ENCODE measurements at regions not wholly inside any gene's neighbourhood (a gene's known extent, or its start where the extent isn't known, plus 50 kb on each side); places are given as distances from the start of the nearest gene placed in this dataset.

DNA sequence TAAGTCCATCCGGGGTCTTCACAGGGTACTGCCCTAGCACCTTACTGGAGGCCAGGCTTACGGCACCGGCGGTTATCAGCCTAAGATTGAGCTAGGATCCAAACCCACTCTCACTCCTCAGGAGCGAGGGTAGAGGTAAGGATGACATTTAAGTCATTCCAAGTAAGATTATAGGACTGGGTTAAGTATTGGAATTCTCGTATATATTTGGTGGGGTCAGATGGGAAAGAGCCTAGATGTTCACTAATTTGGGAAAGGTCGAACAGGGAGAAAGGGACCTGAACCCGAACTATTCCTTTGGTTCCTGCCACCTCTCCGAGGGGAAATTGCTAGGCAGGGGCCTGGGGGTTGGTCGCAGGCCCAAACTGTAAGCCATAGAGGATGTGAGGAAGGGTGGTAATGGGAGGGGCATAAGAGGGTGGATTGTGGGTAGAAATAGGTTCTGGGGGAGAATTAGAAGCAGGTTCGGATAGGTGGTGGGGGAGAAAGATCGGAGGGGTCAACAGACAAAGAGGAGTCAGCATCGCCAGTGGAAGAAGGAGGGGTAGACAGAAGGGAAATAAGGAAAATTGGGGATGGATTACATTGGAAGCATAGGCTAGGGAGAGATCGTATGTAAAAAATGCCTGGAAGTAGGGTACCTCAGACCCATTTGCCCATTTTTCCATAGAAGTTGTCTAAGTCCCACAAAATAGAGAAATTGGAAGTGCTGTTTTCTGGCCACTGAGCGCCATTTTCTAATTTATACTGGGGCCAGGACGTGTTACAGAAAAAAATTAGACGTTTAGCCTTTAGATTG, 747.1 kb upstream of the ADGRB3 start:
- H3K4me3 Mint-ChIP-seq: no peak overlapping the region
- H3K4me1 Mint-ChIP-seq: no peaks in the 10 kb centered on the region
- TF ChIP-seq, protein P1, sequence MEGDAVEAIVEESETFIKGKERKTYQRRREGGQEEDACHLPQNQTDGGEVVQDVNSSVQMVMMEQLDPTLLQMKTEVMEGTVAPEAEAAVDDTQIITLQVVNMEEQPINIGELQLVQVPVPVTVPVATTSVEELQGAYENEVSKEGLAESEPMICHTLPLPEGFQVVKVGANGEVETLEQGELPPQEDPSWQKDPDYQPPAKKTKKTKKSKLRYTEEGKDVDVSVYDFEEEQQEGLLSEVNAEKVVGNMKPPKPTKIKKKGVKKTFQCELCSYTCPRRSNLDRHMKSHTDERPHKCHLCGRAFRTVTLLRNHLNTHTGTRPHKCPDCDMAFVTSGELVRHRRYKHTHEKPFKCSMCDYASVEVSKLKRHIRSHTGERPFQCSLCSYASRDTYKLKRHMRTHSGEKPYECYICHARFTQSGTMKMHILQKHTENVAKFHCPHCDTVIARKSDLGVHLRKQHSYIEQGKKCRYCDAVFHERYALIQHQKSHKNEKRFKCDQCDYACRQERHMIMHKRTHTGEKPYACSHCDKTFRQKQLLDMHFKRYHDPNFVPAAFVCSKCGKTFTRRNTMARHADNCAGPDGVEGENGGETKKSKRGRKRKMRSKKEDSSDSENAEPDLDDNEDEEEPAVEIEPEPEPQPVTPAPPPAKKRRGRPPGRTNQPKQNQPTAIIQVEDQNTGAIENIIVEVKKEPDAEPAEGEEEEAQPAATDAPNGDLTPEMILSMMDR (IDR thresholded peaks at IDR 0.05; ENCODE audit: unreplicated experiment in 3 of 3): no peak
- H3K36me3 Mint-ChIP-seq (ENCODE audit: low read depth): no peaks in the 10 kb centered on the region
- H3K27ac Mint-ChIP-seq: no peak overlapping the region
- H3K9me3 Mint-ChIP-seq: peaks cover 3% of the 10 kb centered on the region
- H3K27me3 Mint-ChIP-seq (ENCODE audit: low read depth): no peaks in the 10 kb centered on the region

DNA sequence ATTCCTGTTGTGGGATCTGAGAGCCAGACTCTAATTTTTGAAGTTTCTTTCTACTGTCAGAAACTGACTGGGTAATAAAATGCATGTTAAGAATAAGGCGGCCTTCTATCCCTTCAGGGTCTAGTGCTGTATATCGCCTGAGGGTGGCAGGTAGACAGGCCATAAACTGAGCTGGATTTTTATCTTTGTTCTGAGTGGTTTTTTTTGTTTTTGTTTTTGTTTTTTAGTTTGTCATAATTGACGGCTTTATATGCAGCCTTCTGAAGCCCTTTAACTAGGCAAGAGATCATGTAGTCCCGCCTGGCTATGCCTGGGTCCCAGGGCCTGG, 747.7 kb upstream of the ADGRB3 start:
- Mint-ChIP-seq H3K4me1 (no peaks in the 10 kb centered on the region), H3K4me3 (no peak overlapping the region), H3K27me3 (ENCODE audit: low read depth) (no peaks in the 10 kb centered on the region), H3K9me3 (peaks cover 3% of the 10 kb centered on the region), H3K27ac (no peak overlapping the region), H3K36me3 (ENCODE audit: low read depth) (no peaks in the 10 kb centered on the region)
- TF ChIP-seq, protein P1 (IDR thresholded peaks at IDR 0.05; ENCODE audit: unreplicated experiment in 3 of 3): no peak

DNA sequence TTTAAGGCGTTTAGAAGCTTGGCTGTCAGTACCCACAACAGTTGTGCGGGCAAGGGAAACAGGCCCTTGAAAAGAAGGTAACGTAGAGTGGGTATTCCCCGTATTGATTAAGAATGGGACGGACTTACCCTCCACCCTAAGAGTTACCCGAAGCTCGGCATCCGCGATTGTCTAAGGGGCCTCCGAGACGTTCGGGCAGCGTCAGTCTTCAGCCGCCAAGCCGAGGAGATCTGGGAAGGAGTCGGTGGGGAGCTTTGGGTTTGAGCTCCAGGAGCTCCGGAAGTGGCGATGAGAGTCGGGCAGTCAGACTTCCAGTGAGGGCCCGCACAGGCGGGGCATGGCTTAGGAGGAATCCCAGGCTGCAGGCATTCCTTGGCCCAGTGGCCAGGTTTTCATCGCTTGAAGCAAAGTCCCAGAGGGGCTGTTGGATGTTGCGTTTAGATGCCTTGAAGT, 748.2 kb upstream of the ADGRB3 start:
- TF ChIP-seq, protein P1 (IDR thresholded peaks at IDR 0.05; ENCODE audit: unreplicated experiment in 3 of 3): no peak
- H3K9me3 Mint-ChIP-seq: peaks cover 3% of the 10 kb centered on the region
- H3K27me3 Mint-ChIP-seq (ENCODE audit: low read depth): no peaks in the 10 kb centered on the region
- H3K4me1 Mint-ChIP-seq: no peaks in the 10 kb centered on the region
- H3K27ac Mint-ChIP-seq: no peak overlapping the region
- no peaks in the 10 kb centered on the region for H3K36me3 Mint-ChIP-seq (ENCODE audit: low read depth)
- H3K4me3 Mint-ChIP-seq: no peak overlapping the region

DNA sequence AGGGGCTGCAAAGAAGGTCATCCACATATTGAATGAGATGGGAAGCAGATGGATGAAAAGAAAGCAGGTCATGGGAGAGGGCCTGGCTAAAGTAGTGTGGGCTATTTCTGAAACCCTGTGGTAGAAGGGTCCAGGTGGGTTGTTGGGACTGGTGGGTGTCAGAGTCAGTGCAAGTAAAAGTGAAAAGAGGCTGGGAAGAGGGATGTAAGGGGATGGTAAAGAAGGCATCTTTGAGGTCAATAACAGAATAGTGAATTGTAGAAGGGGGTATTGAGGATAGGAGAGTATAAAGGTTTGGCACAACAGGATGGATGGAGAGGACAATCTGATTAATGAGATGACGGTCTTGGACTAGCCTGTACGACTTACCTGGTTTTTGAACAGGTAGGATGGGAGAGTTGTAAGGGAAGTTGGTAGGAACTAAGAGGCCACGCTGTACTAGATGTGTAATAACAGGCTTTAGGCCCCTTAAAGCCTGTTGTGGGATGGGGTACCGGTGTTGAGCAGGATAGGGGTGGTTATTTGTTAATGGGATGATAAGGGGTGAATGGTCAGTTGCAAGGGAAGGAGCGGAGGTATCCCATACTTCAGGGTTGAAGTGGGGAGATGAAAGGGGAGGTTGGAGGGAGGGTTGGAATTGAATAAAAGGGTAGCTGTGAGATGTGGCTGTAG, 748.9 kb upstream of the ADGRB3 start:
- no peaks in the 10 kb centered on the region for H3K36me3 Mint-ChIP-seq (ENCODE audit: low read depth)
- peaks cover 3% of the 10 kb centered on the region for H3K9me3 Mint-ChIP-seq
- H3K4me3 Mint-ChIP-seq: no peak overlapping the region
- no peak overlapping the region for H3K27ac Mint-ChIP-seq
- TF ChIP-seq, protein P1 (IDR thresholded peaks at IDR 0.05; ENCODE audit: unreplicated experiment in 3 of 3): no peak
- no peaks in the 10 kb centered on the region for H3K27me3 Mint-ChIP-seq (ENCODE audit: low read depth)
- H3K4me1 Mint-ChIP-seq: no peaks in the 10 kb centered on the region

DNA sequence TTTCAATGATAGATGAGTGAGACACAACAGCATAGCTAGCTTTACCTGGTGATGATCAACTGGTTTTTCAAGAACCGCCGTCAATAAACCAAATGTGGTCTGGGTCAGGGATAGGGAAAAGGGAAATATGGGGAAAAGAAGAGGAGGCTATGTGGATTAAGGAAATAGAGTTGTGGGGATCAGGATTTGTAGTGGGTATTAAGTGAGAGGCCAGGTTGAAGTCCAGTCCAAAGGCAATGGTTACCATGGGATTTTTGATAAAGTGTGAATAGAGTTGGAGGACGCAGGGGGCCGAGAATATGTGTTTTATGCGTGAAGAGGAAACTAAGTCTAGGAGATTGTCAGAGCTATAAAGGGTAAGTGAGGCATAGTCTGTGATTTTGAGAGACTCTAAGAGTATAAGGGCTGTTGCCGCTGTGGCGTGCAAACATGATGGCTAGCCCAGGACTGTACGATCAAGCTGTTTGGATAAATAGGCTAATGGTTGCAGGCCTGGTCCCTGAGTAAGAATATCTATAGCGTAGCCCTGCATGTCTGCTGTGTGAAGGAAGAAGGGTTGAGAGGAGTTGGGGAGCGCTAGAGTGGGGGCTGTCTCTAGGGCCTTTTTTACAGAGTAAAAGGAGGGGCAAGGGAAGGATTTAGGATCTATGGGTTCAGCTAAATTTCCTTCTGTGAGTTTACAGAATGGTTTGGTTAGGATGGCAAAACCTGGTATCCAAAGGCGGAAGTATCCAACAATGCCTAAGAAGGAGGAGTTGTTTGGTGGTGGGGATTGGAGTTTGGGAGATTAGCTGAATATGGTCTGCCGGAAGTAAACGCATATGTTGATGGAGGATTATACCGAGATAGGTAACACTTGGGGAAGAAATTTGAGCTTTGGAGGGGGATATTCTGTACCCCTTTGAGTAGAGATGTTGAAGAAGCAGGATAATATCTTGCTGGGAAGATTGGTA, 749.7 kb upstream of the ADGRB3 start:
- Mint-ChIP-seq H3K9me3 (peaks cover 3% of the 10 kb centered on the region), H3K4me1 (no peaks in the 10 kb centered on the region), H3K27ac (no peak overlapping the region), H3K36me3 (ENCODE audit: low read depth) (no peaks in the 10 kb centered on the region), H3K27me3 (ENCODE audit: low read depth) (no peaks in the 10 kb centered on the region), H3K4me3 (no peak overlapping the region)
- TF ChIP-seq, protein P1 (IDR thresholded peaks at IDR 0.05; ENCODE audit: unreplicated experiment in 3 of 3): no peak

All from nephron (organoid).